Ovary (tissue), 3 donors: ENCODE measurements at regions not wholly inside any gene's neighbourhood (a gene's known extent, or its start where the extent isn't known, plus 50 kb on each side); places are given as distances from the start of the nearest gene placed in this dataset.

ENCODE experiments used
- EP300 ChIP-seq: sonication (generic); formaldehyde crosslinking; IDR thresholded peaks from one replicate; pipeline ENCODE4 v1.6.1; 2017; ENCODE audit warnings: antibody characterized with exemption
- POLR2A ChIP-seq: fragments of 450-650 bp; IDR thresholded peaks from one replicate; pipeline ENCODE4 v1.6.1; 2017; ENCODE audit warnings: antibody characterized with exemption, mild to moderate bottlenecking, moderate library complexity
- TF ChIP-seq, protein P1 (sequence below), 3 donors: fragments of 450-650 bp in 2 of 3; fragments of 200-600 bp in 1 of 3; IDR thresholded peaks; one replicate each; pipeline versions ENCODE4 v1.5.1 to v1.8.0; 2016 to 2022; ENCODE audit warnings: antibody characterized with exemption in 3 of 3, mild to moderate bottlenecking in 1 of 3
- donor health status: DM: no; HTN: no; CAD: no.

DNA sequence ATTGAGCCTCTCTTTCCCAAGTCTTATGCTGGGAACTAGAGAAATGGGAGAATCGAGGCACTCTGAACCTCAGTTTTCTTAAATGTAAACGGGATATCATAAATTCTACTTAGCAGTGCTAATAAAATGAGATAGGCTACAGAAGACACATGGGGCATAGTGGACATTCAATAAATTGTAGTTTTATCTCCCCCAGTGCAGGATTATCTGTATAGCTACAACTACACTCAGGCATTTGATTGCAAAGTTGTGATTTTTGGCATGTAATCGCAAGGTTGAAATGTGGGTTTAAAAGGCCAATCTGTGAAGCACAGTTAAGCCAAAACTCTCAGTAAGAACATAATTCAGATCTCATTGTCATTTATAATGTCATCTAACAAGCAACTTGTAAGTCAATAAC, 413.7 kb upstream of the LMCD1 start:
- TF ChIP-seq, protein P1, sequence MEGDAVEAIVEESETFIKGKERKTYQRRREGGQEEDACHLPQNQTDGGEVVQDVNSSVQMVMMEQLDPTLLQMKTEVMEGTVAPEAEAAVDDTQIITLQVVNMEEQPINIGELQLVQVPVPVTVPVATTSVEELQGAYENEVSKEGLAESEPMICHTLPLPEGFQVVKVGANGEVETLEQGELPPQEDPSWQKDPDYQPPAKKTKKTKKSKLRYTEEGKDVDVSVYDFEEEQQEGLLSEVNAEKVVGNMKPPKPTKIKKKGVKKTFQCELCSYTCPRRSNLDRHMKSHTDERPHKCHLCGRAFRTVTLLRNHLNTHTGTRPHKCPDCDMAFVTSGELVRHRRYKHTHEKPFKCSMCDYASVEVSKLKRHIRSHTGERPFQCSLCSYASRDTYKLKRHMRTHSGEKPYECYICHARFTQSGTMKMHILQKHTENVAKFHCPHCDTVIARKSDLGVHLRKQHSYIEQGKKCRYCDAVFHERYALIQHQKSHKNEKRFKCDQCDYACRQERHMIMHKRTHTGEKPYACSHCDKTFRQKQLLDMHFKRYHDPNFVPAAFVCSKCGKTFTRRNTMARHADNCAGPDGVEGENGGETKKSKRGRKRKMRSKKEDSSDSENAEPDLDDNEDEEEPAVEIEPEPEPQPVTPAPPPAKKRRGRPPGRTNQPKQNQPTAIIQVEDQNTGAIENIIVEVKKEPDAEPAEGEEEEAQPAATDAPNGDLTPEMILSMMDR (IDR thresholded peaks at IDR 0.05): no peak
- TF ChIP-seq POLR2A (no peak), EP300 (no peak)
